ENCODE measurements at regions not wholly inside any gene's neighbourhood (a gene's known extent, or its start where the extent isn't known, plus 50 kb on each side); places are given as distances from the start of the nearest gene placed in this dataset.

DNA sequence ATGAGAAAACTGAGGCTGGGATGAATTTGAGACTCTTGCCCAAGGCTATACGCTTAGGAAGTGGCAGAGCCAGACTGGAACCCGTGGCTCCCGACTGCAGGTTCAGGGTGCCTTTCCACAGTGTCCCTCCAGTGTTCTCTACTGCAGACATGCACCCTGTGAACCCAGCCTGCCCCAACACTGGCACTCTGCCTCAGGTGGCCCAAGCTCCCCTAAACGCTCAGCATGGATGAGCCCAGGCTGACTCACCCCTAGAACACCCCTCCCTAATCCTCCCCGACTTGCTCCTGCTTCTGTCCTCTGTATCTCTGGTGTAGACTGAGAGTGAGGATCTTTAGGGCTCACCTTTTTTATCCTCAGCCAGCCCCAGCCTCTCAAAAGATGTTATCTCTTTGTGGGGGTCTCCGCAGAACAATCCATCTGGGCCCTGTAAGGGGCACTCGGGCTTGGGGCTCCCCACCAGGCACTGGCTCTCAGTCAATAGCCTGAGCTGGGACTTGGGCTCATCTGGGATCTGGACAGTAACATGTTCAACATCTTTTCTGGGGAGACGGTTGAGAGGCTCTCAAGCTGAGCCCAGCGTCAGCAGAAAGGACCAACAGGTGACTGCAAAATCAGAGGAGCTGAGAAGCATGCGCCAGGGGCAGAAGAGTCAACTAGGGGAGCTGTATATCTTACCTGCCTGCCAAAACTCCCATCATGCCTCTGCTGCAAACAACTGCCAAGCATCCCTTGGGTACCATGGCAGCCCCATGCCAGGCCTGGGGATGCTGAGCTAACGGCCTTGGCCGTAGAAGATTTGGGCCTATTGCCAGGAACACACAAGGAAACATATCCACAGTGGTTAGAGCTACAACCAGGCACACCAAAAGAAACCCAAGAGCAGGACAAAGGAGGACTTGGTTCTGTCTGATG lies 176.2 kb downstream of the BUD13 start:
- no peak for DNase-seq
- intact Hi-C loops (cut with DNase I; ENCODE audit: low total_unique reads), result no loop called here
- H3K27me3 ChIP-seq, result peaks cover 0 to 7% of the 10 kb centered on the region in 2 donors
- no peaks in the 10 kb centered on the region for H3K36me3 ChIP-seq
- H3K4me3 ChIP-seq, result no peak overlapping the region
- H3K27ac ChIP-seq, result no peak overlapping the region
- H3K4me1 ChIP-seq, result no peaks in the 10 kb centered on the region
- H3K9me3 ChIP-seq, result no peaks in the 10 kb centered on the region
- TF ChIP-seq, protein P1, sequence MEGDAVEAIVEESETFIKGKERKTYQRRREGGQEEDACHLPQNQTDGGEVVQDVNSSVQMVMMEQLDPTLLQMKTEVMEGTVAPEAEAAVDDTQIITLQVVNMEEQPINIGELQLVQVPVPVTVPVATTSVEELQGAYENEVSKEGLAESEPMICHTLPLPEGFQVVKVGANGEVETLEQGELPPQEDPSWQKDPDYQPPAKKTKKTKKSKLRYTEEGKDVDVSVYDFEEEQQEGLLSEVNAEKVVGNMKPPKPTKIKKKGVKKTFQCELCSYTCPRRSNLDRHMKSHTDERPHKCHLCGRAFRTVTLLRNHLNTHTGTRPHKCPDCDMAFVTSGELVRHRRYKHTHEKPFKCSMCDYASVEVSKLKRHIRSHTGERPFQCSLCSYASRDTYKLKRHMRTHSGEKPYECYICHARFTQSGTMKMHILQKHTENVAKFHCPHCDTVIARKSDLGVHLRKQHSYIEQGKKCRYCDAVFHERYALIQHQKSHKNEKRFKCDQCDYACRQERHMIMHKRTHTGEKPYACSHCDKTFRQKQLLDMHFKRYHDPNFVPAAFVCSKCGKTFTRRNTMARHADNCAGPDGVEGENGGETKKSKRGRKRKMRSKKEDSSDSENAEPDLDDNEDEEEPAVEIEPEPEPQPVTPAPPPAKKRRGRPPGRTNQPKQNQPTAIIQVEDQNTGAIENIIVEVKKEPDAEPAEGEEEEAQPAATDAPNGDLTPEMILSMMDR (IDR thresholded peaks at IDR 0.05), result no peak

DNA sequence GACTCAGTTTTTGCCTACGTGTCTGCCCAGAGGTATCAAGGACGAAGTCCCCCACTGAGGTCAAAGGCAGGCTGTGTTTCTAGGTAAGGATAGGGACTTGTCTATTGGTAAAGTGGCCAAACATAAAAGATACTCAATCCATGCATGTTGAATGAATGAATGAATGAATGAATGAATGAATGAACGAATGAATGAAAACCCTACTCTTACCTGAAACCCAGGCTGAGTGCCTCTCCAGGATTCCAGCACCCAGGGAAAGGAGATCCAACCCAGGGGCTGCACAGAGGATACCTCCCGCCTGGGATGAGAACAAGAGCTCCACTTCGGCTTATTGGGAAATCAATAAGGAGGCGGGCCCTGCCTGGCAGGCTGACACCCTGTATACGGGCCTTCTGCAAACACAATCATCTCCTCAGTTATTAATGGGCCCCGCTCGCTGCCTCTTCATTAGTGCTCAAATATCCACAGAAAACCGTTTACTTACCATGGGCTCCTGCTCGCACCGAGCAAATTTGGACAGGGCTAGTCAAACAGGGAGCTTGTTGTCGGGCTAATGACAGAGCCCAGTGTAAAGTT lies 177.4 kb downstream of the BUD13 start:
- TF ChIP-seq, protein P1 (IDR thresholded peaks at IDR 0.05), result no peak
- no peaks in the 10 kb centered on the region for H3K4me1 ChIP-seq
- no peaks in the 10 kb centered on the region for H3K9me3 ChIP-seq
- no peaks in the 10 kb centered on the region for H3K36me3 ChIP-seq
- H3K27me3 ChIP-seq, result peaks cover 0 to 7% of the 10 kb centered on the region in 2 donors
- H3K4me3 ChIP-seq, result no peak overlapping the region
- no peak for DNase-seq
- no peak overlapping the region for H3K27ac ChIP-seq
- intact Hi-C loops (cut with DNase I; ENCODE audit: low total_unique reads), result no loop called here

DNA sequence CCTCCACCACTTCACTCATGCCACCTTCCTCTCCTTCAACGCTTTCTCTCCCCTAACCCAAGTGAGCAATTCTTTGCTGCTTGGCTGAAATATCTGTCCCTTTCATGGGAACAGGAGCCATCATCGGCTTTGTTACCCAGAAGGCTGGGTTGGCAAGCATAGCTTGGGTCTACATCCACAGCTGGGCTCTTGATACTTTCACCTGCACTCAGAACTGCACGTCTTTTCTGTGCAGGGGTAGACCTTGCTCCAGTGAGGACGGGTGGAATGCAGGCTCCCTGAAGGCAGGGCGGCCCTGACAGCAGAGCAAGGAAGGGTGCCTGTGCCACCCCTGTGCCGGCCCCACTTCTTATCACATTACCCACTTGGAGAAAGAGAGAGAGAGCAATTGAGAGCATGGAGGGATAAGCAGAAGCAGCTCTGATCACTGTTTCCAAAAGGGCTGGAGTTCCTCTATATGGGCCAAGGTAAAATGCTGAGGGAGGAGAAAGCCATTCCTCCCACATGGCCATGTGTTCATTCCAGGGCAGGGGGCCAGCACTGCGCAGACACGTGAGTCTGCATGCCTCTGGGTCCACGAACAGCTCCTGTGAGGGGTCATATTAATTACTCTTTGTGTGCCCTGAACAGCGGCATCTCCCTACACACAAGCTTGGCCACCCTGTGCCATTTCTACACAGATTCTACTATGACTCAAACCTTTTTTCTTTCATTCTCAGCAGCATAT lies 181.8 kb downstream of the BUD13 start:
- Histone ChIP-seq H3K27me3 (no peaks in the 10 kb centered on the region), H3K36me3 (no peaks in the 10 kb centered on the region), H3K4me3 (no peak overlapping the region), H3K27ac (no peak overlapping the region), H3K4me1 (no peaks in the 10 kb centered on the region), H3K9me3 (no peaks in the 10 kb centered on the region)
- intact Hi-C loops (cut with DNase I; ENCODE audit: low total_unique reads), result no loop called here
- no peak for DNase-seq
- TF ChIP-seq, protein P1 (IDR thresholded peaks at IDR 0.05), result no peak

DNA sequence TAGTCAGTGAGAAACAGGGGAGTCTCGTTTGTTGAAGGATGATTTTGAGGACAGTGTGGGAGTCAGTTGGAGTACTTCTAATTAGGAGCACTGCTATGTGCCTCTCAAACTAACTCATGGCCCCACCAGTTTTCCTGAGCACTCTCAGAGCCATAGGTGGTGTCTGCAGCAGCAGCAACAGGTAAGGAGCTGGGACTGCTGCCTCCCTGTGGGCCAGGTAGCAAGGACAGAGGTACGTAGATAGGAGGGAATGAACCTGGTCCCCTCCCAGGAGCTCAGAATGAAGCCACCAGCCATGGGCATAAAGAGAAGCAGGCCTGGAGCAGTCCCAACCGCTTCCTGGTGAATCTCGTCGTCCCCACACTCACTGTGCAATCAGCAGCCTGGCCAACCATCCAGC lies 183.4 kb downstream of the BUD13 start:
- TF ChIP-seq, protein P1 (IDR thresholded peaks at IDR 0.05), result no peak
- no peak overlapping the region for H3K27ac ChIP-seq
- intact Hi-C loops (cut with DNase I; ENCODE audit: low total_unique reads), result no loop called here
- H3K4me3 ChIP-seq, result no peak overlapping the region
- H3K27me3 ChIP-seq, result no peaks in the 10 kb centered on the region
- no peaks in the 10 kb centered on the region for H3K36me3 ChIP-seq
- H3K4me1 ChIP-seq, result no peaks in the 10 kb centered on the region
- DNase-seq, result no peak
- no peaks in the 10 kb centered on the region for H3K9me3 ChIP-seq

DNA sequence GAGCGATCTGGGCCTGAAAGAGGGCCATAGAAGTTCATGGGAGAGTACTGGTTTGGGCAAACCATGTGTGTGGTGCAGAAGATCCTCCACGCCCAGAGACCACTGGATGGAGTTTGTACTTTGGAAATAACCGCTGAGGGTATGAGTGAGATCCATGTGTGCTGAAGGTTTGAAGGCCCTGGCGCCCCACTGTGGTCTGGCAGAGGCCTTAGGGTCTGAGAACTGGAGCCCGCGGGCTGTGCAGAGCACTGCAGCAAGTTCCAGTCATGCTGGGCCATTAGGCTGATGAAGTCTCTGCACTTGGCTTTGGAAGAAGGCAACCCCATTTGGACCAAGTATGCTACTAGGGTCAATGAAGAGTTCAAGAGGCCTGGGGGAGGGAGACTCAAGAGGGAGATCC lies 186.4 kb downstream of the BUD13 start:
- no peaks in the 10 kb centered on the region for H3K9me3 ChIP-seq
- H3K4me1 ChIP-seq, result no peaks in the 10 kb centered on the region
- peaks cover 0 to 20% of the 10 kb centered on the region in 2 donors for H3K27me3 ChIP-seq
- TF ChIP-seq, protein P1 (IDR thresholded peaks at IDR 0.05), result no peak
- intact Hi-C loops (cut with DNase I; ENCODE audit: low total_unique reads), result no loop called here
- DNase-seq, result no peak
- no peak overlapping the region for H3K4me3 ChIP-seq
- no peak overlapping the region for H3K27ac ChIP-seq
- H3K36me3 ChIP-seq, result no peaks in the 10 kb centered on the region
